ENCODE measurements at regions not wholly inside any gene's neighbourhood (a gene's known extent, or its start where the extent isn't known, plus 50 kb on each side); places are given as distances from the start of the nearest gene placed in this dataset.
A peak's percentile ranks its signal among the peaks of the same experiment; 100 is the strongest.
"Not testable (repeated sequence)": the region's sequence is repeated elsewhere in the genome, so short reads cannot be mapped to it uniquely, and the experiment has no call there.

GRCh38 chr3:35042210-35042991 is 596.9 kb upstream of the ARPP21 start:
- DNase-seq, result no peak

DNA sequence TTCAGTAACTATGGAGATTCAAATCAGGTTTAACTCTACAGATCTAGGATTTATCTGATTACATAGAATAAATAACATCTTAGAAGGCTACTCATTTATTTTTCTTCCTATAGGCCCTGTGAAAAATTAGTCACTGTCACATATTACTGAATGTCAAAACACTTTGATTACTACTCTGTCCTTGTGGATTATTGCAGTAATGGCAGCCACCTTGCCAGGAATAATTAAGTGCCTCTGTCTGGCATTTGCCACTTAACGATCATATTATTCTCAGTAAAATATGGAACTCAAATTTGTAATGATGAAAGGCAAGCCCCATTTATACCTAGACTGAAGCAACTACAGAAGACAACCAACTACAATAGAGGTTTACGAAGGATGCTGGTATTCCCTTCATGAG is 596.3 kb upstream of the ARPP21 start:
- no peak for DNase-seq

DNA sequence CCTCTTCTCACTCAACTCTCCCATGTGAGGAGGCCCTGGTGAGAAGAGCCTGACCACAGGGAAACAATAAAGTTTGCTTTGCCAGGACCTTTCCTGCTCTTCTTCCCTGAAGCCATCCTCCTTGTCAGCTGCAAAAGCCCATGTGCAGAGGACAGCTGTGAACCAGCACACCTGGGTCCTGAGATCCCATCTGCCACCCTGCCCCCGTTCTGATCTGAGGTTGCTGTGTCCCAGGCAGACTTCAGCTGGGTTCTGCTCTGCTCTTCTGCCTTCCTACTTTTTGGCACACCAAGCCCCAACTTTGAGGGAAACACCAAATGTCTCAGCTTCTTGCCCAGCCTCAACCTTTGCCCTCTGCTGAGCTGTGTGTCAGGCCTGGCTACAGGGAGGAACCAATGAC is 595.1 kb upstream of the ARPP21 start:
- no peak for DNase-seq

DNA sequence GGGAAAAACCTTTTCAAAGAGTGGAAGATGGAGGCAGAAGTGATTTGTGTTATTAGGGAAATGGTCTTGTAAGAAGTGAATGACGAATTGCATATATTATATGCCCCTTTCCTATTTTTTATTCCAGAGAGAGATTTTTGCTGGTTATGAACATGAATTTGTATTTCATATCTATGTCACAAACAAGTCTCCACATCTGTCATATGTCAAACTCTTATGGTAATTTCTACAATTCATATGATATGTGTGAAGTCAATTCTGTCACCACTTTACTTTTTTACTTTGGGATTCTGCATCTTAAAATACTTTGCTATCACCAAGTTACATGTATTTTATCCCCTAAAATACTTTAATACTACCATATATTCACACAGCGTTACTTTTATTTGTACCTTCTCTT is 594.2 kb upstream of the ARPP21 start:
- DNase-seq, result no peak

GRCh38 chr3:35064761-35065160 is 574.6 kb upstream of the ARPP21 start:
- DNase-seq, result no peak

GRCh38 chr3:35065891-35066290 is 573.4 kb upstream of the ARPP21 start:
- DNase-seq, result no peak

DNA sequence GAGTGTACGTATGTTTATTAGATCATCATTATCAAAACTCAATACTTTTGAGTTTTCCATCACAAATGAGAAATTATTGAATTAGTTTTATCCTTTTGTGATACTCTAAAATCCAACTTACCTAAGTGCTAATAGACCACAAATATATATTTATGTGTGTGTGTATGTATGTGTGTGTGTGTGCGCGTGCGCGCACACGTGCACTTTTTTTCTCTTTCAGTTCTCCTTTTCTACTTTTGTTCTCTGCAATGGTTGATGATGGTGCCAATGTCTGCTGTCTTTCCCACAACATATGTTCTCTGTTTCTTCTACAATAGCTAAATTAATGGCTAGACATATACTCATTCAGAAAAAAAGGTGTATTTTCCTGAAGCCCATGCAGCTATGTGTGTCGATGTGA is 571.6 kb upstream of the ARPP21 start:
- DNase-seq, result no peak

DNA sequence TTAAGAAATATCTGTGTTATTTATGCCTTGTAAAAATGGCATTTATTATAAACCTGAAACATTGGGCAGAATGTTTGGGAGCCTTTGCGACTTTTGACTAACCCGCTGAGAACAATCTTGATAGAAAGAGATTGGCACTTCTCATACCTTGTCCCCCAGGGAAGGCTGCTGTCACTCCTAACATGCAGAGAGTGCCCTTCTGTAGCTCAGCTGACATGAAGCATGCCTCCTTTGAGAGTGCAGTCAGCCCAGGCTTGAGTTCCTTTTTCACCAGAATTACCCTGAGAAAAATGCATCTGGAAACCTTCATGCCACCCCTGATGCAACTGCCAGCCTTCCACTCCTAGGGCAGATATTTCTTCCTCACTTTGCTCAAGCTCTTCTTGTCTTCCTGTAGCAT is 569.2 kb upstream of the ARPP21 start:
- DNase-seq, result no peak

DNA sequence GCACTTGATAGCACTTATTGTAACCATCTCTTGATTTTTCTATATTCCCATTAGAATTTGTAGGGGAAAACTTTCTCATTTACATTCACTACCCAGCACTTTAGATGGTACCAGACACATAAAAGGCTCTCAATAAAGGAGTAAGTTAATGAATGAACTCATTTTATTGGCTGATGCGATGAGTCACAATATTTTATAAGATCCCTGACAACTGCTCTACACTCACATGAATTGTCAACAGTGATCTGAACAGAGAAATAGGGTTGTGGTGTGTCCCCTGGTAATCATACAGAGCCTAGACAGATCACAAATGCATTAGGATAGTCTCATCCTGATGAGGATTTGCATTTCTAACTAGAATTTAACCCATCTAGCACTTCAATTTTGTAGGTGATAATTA is 567.6 kb upstream of the ARPP21 start:
- DNase-seq, result no peak

DNA sequence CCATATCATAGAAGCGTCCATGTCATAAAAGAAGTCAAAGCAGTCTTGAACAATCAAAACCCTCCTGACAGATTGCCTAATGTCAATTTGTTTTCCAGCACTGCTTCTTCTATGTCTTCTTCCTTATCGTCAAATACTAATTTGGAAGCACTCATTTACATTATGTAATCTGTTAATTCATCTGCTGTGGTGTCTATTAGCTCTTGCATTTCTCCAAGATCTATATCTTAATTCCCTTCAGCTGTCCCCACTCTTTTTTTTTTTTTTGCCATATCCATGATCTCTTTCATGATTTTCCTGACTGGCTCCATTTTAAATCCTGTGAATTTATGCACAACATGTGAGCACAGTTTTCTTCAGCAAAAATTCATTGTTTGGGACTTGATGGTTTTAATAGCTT is 560.5 kb upstream of the ARPP21 start:
- no peak for DNase-seq

DNA sequence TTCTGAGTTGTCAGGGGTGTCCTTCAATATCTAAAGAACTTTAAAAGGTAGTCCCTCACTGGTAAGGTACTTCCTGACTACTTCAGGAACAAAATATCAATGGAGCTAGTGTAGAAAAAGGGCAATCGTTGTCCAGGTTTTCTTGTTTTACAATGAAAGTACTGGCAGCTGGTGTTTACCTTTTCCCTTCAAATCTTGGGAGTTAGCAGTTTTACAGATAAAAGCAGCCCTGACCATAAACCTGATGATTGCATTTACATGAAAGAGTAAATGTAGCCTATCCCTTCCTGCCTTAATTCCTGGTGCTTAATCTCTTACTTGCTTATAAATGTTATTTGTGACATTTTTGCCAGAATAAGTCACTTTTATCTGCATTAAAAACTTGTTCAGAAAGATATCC is 559.9 kb upstream of the ARPP21 start:
- DNase-seq, result no peak

GRCh38 chr3:35081899-35082298 is 557.4 kb upstream of the ARPP21 start:
- no peak for DNase-seq

- no peak for DNase-seq
These were observed 550.4 kb upstream of the ARPP21 start for GRCh38 chr3:35088943-35089342.

DNA sequence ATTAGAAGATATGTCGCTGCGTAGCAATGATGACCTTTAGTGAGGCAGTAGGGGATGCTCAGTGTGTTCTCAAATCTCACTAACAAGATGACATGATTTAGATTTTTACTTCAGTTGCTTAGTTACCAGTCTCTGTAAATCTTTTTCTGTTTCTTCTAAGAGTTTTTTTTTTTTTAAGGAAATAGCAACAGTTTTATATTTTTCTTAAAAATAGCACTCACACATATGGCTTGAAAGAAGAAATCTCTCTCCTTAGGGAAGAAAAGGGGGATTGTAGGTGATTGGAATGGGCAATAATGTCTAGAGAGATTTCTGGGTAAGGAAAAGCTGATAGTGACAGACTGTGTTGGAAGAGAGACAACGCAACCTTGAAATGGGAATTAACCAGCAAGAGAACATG is 524.6 kb upstream of the ARPP21 start:
- DNase-seq, result no peak

DNA sequence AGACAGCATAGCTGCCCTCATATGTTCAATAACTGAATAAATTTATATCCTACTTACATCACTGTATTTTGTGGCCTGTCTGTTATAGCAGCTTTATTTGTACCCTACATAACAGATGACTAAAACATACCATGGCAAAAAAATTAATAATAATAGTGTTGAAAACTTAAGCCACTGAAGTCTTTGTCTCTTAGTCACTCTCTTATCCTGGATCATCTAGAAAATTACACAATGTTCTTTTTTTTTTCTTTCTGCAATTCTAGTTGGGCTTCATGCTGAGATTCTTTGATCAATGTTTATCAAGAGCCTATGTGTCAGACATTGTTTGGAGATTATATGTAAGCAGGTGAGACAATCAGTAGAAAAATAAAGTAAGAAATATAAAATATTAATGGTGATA is 519.3 kb upstream of the ARPP21 start:
- no peak for DNase-seq

DNA sequence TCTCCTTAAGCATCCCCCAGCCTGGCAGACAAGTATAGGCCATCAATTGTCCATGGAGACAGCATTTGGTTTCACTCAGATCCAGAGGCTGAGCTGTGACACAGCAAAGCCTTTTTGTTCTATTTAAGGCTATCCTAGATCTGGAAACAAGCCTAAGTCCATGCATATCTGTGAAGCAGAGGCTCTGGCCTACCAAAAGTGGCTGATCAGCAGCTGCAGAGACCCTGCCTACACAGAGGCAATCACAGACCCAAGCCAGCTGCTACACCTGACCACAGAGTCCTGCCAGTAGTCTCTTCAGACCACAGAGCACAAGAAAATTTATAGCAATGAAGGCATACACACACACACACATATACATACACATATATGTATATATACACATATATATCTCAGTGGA is 501.7 kb upstream of the ARPP21 start:
- no peak for DNase-seq

DNA sequence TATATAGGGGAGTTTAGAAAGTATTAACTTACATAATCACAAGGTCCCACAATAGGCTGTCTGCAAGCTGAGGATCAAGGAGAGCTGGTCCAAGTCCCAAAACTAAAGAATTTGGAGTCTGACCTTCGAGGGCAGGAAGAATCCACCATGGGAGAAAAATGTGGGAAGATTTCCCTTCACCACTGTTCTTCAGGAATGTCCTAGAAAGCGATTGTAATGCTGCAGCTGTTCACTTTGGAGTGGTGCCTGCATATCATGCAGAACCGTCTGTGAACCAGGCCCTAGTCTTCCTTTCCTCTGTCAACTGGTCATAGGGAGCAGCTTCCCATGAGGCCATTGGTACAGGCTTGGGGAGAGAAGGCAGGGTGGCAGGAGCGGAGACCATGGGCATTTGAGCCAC is 497.9 kb upstream of the ARPP21 start:
- no peak for DNase-seq

- DNase-seq, result no peak
These were observed 495.3 kb upstream of the ARPP21 start for GRCh38 chr3:35144011-35144410.

DNA sequence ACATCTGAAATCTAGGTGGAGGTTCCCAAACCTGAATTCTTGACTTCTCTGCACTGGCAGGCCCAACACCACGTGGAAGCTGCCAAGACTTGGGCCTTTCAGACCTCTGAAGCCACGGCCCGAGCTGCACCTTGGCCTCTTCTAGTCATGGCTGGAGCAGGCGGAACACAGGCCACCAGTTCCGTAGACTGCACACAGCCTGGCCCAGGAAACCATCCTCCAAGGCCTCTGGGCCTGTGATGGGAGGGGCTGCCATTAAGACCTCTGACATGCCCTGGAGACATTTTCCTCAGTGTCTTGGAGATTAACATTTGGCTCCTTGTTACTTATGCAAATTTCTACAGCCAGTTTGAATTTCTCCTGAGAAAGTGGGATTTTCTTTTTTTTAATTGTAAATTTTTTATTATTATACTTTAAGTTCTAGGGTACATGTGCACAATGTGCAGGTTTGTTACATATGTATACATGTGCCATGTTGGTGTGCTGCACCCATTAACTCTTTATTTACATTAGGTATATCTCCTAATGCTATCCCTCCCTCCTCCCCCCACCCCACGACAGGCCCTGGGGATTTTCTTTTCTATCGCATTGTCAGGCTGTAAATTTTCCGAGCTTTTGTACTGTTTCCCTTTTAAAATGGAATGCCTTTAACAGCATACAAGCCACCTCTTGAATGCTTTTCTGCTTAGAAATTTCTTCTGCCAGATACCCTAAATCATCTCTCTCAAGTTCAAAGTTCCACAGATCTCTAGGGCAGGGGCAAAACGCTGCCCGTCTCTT is 492.9 kb upstream of the ARPP21 start:
- DNase-seq, result not testable (repeated sequence)

DNA sequence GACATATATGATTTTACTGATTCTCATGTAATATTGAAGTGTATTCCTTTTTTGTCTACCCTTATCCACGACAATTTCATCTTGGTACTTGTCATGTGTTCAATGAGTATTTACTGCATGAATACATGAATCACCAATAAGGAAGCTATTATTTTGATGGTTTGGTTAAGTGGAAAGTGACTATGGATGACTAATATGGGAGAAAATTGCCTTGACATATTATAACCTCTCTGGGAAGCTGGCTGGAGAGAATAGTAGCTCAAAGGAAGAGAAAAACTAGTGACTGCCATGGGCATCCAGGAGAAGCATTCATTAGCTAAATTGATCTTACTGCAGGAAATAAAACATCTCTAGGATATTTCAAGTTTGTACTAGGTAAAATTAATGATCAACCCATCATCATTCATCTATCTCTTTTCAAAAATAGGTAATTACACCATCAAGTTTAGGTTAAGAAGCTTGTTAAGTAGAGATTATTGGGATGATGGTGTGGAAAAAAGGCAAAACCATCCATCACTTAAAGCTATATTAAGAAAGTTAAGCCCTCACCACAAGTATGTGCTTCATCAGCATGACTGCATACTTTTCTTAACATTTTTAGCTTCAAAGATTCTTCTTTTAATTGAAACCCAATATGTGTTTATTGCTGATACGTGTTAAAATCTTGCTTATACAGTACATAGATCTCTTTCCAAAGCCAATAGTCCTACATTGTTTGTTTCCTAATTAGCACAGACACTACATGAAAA is 455.2 kb upstream of the ARPP21 start:
- DNase-seq, result no peak

DNA sequence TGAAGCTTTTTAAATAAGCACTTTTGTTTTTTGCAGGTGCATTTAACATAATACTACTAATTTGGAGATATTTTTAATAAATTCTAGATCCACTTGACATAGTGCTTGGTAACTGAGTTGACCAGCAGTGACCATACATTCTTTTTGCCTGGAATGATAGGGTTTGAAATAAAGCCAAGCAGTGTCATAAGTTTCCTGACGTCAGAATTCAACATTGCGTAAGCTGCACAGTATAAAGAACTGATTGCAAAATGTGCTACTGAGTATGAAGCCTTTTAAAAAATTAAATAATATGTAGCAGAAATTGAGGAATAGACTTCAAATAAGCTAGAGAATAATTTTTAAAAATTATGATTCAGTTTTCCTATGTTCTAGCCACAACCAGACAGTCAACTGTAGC is 454.6 kb upstream of the ARPP21 start:
- DNase-seq, result peak in 1 of 4 experiments; percentile 1

DNA sequence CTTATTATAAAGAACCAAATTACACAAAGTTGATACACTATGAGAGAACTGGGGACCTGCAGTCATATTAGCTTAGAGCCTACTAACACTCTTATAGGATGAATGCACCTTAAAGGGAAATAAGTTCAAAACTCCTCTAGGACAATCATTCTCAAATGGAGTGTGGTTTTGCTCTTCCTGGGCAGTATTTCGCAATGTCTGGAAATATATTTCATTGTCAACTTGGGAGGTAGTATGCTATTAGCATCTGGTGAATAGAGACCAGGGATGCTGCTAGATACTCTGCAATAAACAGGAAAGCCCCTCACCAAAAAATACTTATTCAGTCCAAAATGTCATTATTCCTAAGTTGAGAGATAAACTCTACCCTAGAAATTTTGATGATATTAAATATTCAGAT is 451.4 kb upstream of the ARPP21 start:
- no peak for DNase-seq

DNA sequence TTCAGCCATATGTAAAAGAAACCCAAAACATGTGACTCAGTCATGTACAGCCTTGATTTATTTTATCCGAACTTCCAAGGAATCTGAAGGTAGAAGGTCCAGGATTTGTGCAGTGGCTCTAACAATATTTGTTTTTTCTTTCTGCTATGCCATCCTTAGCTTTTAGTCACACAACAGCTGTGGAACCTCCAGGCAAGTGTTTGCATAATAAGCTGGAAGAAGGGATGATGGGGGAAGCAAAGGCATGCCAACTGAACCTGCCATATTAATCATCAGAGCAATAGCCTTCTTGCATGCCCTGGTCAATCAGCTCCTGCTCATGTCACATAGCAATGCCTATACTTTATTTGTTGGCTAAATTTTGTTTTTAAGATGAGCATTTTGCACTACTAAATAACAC is 444.7 kb upstream of the ARPP21 start:
- DNase-seq, result no peak

GRCh38 chr3:35198857-35199256 is 440.5 kb upstream of the ARPP21 start:
- DNase-seq, result no peak
